OCI-LY7 (cell line): ENCODE measurements at regions not wholly inside any gene's neighbourhood (a gene's known extent, or its start where the extent isn't known, plus 50 kb on each side); places are given as distances from the start of the nearest gene placed in this dataset.

Experiments
- BruUV-seq: library from RNA; stranded (reverse); fragments of 400-500 nt; replicated peaks from 2 replicates; lab custom pipeline; 2021; lab: Mats Ljungman, UMichigan
- CTCF ChIA-PET: fragments of 300-600 bp; sonication (Branson Sonifier 250); formaldehyde crosslinking; loops from one replicate; lab custom pipeline; 2022; ENCODE audit warnings: antibody characterized with exemption; ENCODE audit not compliant: unreplicated experiment; lab: Charles Lee
- POLR2A ChIA-PET: fragments of 300-600 bp; sonication (Branson Sonifier 250); formaldehyde crosslinking; loops from one replicate; lab custom pipeline; 2022; ENCODE audit warnings: antibody characterized with exemption; lab: Charles Lee
- DNase-seq: peaks from one replicate; pipeline ENCODE4 v3.0.0-alpha.2; 2015; ENCODE audit warnings: low spot score
- H2AFZ ChIP-seq: fragments of 200-600 bp; sonication (generic), shearing (Covaris generic); 2 replicates; pipeline ENCODE4 v1.6.1; 2014; ENCODE audit warnings: mild to moderate bottlenecking, antibody characterized with exemption, low read length, moderate library complexity
- H3K27ac ChIP-seq: fragments of 200-600 bp; sonication (generic); 2 replicates; pipeline ENCODE4 v1.5.1; 2014; ENCODE audit warnings: mixed run types, low read depth, mild to moderate bottlenecking, moderate library complexity, low read length, inconsistent platforms; ENCODE audit not compliant: poor library complexity, severe bottlenecking
- H3K36me3 ChIP-seq: fragments of 200-600 bp; sonication (generic); 2 replicates; pipeline ENCODE4 v1.6.1; 2014; ENCODE audit warnings: mild to moderate bottlenecking, antibody characterized with exemption, low read length, moderate library complexity, mixed read lengths; ENCODE audit not compliant: insufficient read depth
- H3K4me1 ChIP-seq: fragments of 200-600 bp; sonication (generic); 2 replicates; pipeline ENCODE4 v1.5.1; 2014; ENCODE audit warnings: mild to moderate bottlenecking, low read length; ENCODE audit not compliant: insufficient read depth, poor library complexity, severe bottlenecking
- H3K4me2 ChIP-seq: fragments of 200-600 bp; sonication (generic); 2 replicates; pipeline ENCODE4 v1.6.1; 2014; ENCODE audit warnings: mild to moderate bottlenecking, low read length
- H3K4me3 ChIP-seq: fragments of 200-600 bp; sonication (generic); 2 replicates; pipeline ENCODE4 v1.5.1; 2014; ENCODE audit warnings: mild to moderate bottlenecking, low read depth, low read length; ENCODE audit not compliant: poor library complexity, severe bottlenecking
- H3K79me2 ChIP-seq: fragments of 200-600 bp; sonication (generic); 2 replicates; pipeline ENCODE4 v1.6.1; 2016; ENCODE audit warnings: low read depth, mild to moderate bottlenecking, low read length, moderate library complexity, mixed read lengths; ENCODE audit not compliant: insufficient read depth
- H3K9me2 ChIP-seq: fragments of 200-600 bp; sonication (generic); 2 replicates; pipeline ENCODE4 v1.6.1; 2016; ENCODE audit warnings: mild to moderate bottlenecking, low read length, mixed read lengths; ENCODE audit not compliant: insufficient read depth
- H3K9me3 ChIP-seq: fragments of 200-600 bp; sonication (generic); 2 replicates; pipeline ENCODE4 v1.6.1; 2014; ENCODE audit warnings: mild to moderate bottlenecking, mixed run types, low read length, mixed read lengths
- H4K20me1 ChIP-seq: fragments of 200-600 bp; sonication (generic); 2 replicates; pipeline ENCODE4 v1.6.1; 2014; ENCODE audit warnings: mild to moderate bottlenecking, antibody characterized with exemption, low read length, moderate library complexity, mixed read lengths; ENCODE audit not compliant: insufficient read depth
- CTCF ChIP-seq: fragments of 200-600 bp; sonication (generic); conservative IDR thresholded peaks from 2 replicates; pipeline ENCODE4 v1.5.1; 2014; ENCODE audit warnings: mild to moderate bottlenecking, antibody characterized with exemption, low read length, moderate library complexity, mixed read lengths
- EZH2phosphoT487 ChIP-seq: fragments of 200-600 bp; sonication (generic); IDR thresholded peaks from 2 replicates; pipeline ENCODE4 v1.6.1; 2018; ENCODE audit warnings: low read depth, borderline replicate concordance, mild to moderate bottlenecking, mixed run types, antibody characterized with exemption, low read length, moderate library complexity, mixed read lengths
- intact Hi-C: fragments of 100-400 bp; cut with micrococcal nuclease; formaldehyde crosslinking; loops from one replicate; pipeline ENCODE4 v1.10.0; 2022; ENCODE audit not compliant: unreplicated experiment

GRCh38 chr2:76202866-76203265 lies 492.2 kb upstream of the GCFC2 start:
- no peak for TF ChIP-seq CTCF
- no peak for TF ChIP-seq EZH2phosphoT487
- POLR2A ChIA-PET, result no interaction called here
- H3K27ac ChIP-seq, result no peak overlapping the region
- no peaks in the 10 kb centered on the region for H3K9me2 ChIP-seq
- intact Hi-C loops, result no loop called here
- H3K79me2 ChIP-seq, result no peaks in the 10 kb centered on the region
- BruUV-seq, result no TSS peak
- no peak for DNase-seq
- H3K4me2 ChIP-seq, result no peak overlapping the region
- H2AFZ ChIP-seq, result no peak overlapping the region
- H3K4me3 ChIP-seq, result no peak overlapping the region
- CTCF ChIA-PET, result no interaction called here
- no peaks in the 10 kb centered on the region for H3K36me3 ChIP-seq
- H3K9me3 ChIP-seq, result no peaks in the 10 kb centered on the region
- H4K20me1 ChIP-seq, result no peaks in the 10 kb centered on the region
- H3K4me1 ChIP-seq, result no peaks in the 10 kb centered on the region

- intact Hi-C loops, result no loop called here
- DNase-seq, result peak; percentile 61
- POLR2A ChIA-PET, result no interaction called here
Observed at GRCh38 chr2:76197842-76198448, 487.2 kb upstream of the GCFC2 start.

More at GRCh38 chr2:76197842-76198448, 487.2 kb upstream of the GCFC2 start:
- TF ChIP-seq EZH2phosphoT487, result no peak
- TF ChIP-seq CTCF, result peak; percentile 83
- H3K4me3 ChIP-seq, result no peak overlapping the region
- H3K27ac ChIP-seq, result no peak overlapping the region
- CTCF ChIA-PET, result no interaction called here
- no TSS peak for BruUV-seq
- H3K9me3 ChIP-seq, result no peaks in the 10 kb centered on the region
- no peaks in the 10 kb centered on the region for H3K36me3 ChIP-seq
- H3K4me2 ChIP-seq, result no peak overlapping the region
- H3K4me1 ChIP-seq, result no peaks in the 10 kb centered on the region
- H4K20me1 ChIP-seq, result no peaks in the 10 kb centered on the region
- H3K79me2 ChIP-seq, result no peaks in the 10 kb centered on the region
- H3K9me2 ChIP-seq, result no peaks in the 10 kb centered on the region
- H2AFZ ChIP-seq, result no peak overlapping the region
